ENCODE measurements at regions not wholly inside any gene's neighbourhood (a gene's known extent, or its start where the extent isn't known, plus 50 kb on each side); places are given as distances from the start of the nearest gene placed in this dataset.

- TF ChIP-seq, protein P1, sequence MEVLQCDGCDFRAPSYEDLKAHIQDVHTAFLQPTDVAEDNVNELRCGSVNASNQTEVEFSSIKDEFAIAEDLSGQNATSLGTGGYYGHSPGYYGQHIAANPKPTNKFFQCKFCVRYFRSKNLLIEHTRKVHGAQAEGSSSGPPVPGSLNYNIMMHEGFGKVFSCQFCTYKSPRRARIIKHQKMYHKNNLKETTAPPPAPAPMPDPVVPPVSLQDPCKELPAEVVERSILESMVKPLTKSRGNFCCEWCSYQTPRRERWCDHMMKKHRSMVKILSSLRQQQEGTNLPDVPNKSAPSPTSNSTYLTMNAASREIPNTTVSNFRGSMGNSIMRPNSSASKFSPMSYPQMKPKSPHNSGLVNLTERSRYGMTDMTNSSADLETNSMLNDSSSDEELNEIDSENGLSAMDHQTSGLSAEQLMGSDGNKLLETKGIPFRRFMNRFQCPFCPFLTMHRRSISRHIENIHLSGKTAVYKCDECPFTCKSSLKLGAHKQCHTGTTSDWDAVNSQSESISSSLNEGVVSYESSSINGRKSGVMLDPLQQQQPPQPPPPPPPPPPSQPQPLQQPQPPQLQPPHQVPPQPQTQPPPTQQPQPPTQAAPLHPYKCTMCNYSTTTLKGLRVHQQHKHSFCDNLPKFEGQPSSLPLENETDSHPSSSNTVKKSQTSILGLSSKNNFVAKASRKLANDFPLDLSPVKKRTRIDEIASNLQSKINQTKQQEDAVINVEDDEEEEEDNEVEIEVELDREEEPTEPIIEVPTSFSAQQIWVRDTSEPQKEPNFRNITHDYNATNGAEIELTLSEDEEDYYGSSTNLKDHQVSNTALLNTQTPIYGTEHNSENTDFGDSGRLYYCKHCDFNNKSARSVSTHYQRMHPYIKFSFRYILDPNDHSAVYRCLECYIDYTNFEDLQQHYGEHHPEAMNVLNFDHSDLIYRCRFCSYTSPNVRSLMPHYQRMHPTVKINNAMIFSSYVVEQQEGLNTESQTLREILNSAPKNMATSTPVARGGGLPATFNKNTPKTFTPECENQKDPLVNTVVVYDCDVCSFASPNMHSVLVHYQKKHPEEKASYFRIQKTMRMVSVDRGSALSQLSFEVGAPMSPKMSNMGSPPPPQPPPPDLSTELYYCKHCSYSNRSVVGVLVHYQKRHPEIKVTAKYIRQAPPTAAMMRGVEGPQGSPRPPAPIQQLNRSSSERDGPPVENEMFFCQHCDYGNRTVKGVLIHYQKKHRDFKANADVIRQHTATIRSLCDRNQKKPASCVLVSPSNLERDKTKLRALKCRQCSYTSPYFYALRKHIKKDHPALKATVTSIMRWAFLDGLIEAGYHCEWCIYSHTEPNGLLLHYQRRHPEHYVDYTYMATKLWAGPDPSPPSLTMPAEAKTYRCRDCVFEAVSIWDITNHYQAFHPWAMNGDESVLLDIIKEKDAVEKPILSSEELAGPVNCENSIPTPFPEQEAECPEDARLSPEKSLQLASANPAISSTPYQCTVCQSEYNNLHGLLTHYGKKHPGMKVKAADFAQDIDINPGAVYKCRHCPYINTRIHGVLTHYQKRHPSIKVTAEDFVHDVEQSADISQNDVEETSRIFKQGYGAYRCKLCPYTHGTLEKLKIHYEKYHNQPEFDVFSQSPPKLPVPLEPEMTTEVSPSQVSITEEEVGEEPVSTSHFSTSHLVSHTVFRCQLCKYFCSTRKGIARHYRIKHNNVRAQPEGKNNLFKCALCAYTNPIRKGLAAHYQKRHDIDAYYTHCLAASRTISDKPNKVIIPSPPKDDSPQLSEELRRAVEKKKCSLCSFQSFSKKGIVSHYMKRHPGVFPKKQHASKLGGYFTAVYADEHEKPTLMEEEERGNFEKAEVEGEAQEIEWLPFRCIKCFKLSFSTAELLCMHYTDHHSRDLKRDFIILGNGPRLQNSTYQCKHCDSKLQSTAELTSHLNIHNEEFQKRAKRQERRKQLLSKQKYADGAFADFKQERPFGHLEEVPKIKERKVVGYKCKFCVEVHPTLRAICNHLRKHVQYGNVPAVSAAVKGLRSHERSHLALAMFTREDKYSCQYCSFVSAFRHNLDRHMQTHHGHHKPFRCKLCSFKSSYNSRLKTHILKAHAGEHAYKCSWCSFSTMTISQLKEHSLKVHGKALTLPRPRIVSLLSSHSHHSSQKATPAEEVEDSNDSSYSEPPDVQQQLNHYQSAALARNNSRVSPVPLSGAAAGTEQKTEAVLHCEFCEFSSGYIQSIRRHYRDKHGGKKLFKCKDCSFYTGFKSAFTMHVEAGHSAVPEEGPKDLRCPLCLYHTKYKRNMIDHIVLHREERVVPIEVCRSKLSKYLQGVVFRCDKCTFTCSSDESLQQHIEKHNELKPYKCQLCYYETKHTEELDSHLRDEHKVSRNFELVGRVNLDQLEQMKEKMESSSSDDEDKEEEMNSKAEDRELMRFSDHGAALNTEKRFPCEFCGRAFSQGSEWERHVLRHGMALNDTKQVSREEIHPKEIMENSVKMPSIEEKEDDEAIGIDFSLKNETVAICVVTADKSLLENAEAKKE (CRISPR knock-in tag; IDR thresholded peaks at IDR 0.05), result no peak
- no peak for TF ChIP-seq EZH2phosphoT487 (IDR thresholded peaks at IDR 0.05; ENCODE audit: unreplicated experiment)
- no peak for TF ChIP-seq ZNF114 (CRISPR knock-in tag; IDR thresholded peaks at IDR 0.05)
- TF ChIP-seq CTCF (conservative IDR thresholded peaks at IDR 0.05; ENCODE audit: low read depth in 2 of 2), result no peak
Observed at GRCh38 chr16:73797115-73797514, 499.5 kb upstream of the PSMD7 start (continued).

- Histone ChIP-seq H3K36me3 (ENCODE audit: insufficient read depth) (no peaks in the 10 kb centered on the region), H3K4me1 (ENCODE audit: insufficient read depth) (no peaks in the 10 kb centered on the region), H3K9me2 (ENCODE audit: insufficient read depth) (no peaks in the 10 kb centered on the region), H3K4me3 (no peak overlapping the region), H3F3A (replicated peaks; ENCODE audit: low read depth) (no peaks in the 10 kb centered on the region), H3K4me2 (no peak overlapping the region), H2AFZ (no peak overlapping the region), H4K20me1 (replicated peaks; ENCODE audit: insufficient read depth) (no peaks in the 10 kb centered on the region), H3K79me2 (replicated peaks; ENCODE audit: insufficient read depth) (no peaks in the 10 kb centered on the region), H3K27me3 (ENCODE audit: insufficient read depth) (no peaks in the 10 kb centered on the region), H3K27ac (ENCODE audit: low read depth) (no peak overlapping the region)
- Mint-ChIP-seq H3K27ac (no peak overlapping the region), H3K4me3 (no peak overlapping the region), H3K36me3 (ENCODE audit: low read depth) (no peaks in the 10 kb centered on the region), H3K4me1 (peaks cover 7% of the 10 kb centered on the region; the same call in 1 of the 3 replicates), H3K9me3 (no peaks in the 10 kb centered on the region), H3K27me3 (ENCODE audit: insufficient read depth, low read depth, poor library complexity) (peaks cover 3% of the 10 kb centered on the region)
- no peak for DNase-seq (ENCODE audit: low spot score)
- no peak for ATAC-seq
- TF ChIP-seq ZNF114 (CRISPR knock-in tag; IDR thresholded peaks at IDR 0.05), result no peak
- TF ChIP-seq CREB1 (CRISPR knock-in tag; IDR thresholded peaks at IDR 0.05; ENCODE audit: low read depth), result no peak
- no peak for TF ChIP-seq JUNB (IDR thresholded peaks at IDR 0.05; ENCODE audit: unreplicated experiment)
- no peak for TF ChIP-seq NANOG (IDR thresholded peaks at IDR 0.05; ENCODE audit: borderline replicate concordance)
- no peak for TF ChIP-seq STAT1 (IDR thresholded peaks at IDR 0.05; ENCODE audit: unreplicated experiment)
- TF ChIP-seq, protein P2, sequence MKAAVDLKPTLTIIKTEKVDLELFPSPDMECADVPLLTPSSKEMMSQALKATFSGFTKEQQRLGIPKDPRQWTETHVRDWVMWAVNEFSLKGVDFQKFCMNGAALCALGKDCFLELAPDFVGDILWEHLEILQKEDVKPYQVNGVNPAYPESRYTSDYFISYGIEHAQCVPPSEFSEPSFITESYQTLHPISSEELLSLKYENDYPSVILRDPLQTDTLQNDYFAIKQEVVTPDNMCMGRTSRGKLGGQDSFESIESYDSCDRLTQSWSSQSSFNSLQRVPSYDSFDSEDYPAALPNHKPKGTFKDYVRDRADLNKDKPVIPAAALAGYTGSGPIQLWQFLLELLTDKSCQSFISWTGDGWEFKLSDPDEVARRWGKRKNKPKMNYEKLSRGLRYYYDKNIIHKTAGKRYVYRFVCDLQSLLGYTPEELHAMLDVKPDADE (IDR thresholded peaks at IDR 0.05), result no peak
- no peak for TF ChIP-seq CTCF (conservative IDR thresholded peaks at IDR 0.05; ENCODE audit: low read depth in 2 of 2)
- TF ChIP-seq EZH2 (IDR thresholded peaks at IDR 0.05; ENCODE audit: low read depth, unreplicated experiment), result no peak
- no peak for TF ChIP-seq EZH2phosphoT487 (IDR thresholded peaks at IDR 0.05; ENCODE audit: unreplicated experiment)
- TF ChIP-seq ZNF331 (CRISPR knock-in tag; IDR thresholded peaks at IDR 0.05; ENCODE audit: low read depth), result no peak
Observed at GRCh38 chr16:73796241-73796640, 500.4 kb upstream of the PSMD7 start.
